OCI-LY1 (cell line): ENCODE measurements at regions not wholly inside any gene's neighbourhood (a gene's known extent, or its start where the extent isn't known, plus 50 kb on each side); places are given as distances from the start of the nearest gene placed in this dataset.

Experiments used
- H2AFZ ChIP-seq: fragments of 200-600 bp; sonication (generic), shearing (Covaris generic); 2 replicates; pipeline ENCODE4 v1.6.0; 2014; ENCODE audit warnings: antibody characterized with exemption, mild to moderate bottlenecking, low read length
- H3F3A ChIP-seq: fragments of 200-600 bp; sonication (generic), shearing (Covaris generic); 2 replicates; pipeline ENCODE4 v1.6.0; 2014; ENCODE audit warnings: mild to moderate bottlenecking, antibody characterized with exemption, low read length, moderate library complexity; ENCODE audit not compliant: insufficient read depth
- H3K27ac ChIP-seq: fragments of 200-600 bp; sonication (generic); 2 replicates; pipeline ENCODE4 v1.5.1; 2014; ENCODE audit warnings: low read length, mixed run types, mild to moderate bottlenecking, low read depth; ENCODE audit not compliant: poor library complexity, severe bottlenecking
- H3K27me3 ChIP-seq: fragments of 200-600 bp; sonication (generic); 2 replicates; pipeline ENCODE4 v1.6.0; 2014; ENCODE audit warnings: antibody characterized with exemption, mild to moderate bottlenecking, low read length, moderate library complexity; ENCODE audit not compliant: insufficient read depth
- H3K36me3 ChIP-seq: fragments of 200-600 bp; sonication (generic); 2 replicates; pipeline ENCODE4 v1.6.1; 2014; ENCODE audit warnings: mild to moderate bottlenecking, antibody characterized with exemption, low read length, moderate library complexity, mixed read lengths; ENCODE audit not compliant: insufficient read depth
- H3K4me1 ChIP-seq: fragments of 200-600 bp; sonication (generic); 2 replicates; pipeline ENCODE4 v1.5.1; 2014; ENCODE audit warnings: mild to moderate bottlenecking, low read length, moderate library complexity; ENCODE audit not compliant: insufficient read depth, severe bottlenecking
- H3K4me2 ChIP-seq: fragments of 200-600 bp; sonication (generic), shearing (Covaris generic); 2 replicates; pipeline ENCODE4 v1.6.1; 2014; ENCODE audit warnings: low read length
- H3K4me3 ChIP-seq: fragments of 200-600 bp; sonication (generic); 2 replicates; pipeline ENCODE4 v1.5.1; 2014; ENCODE audit warnings: low read length, low read depth, mild to moderate bottlenecking, mixed read lengths; ENCODE audit not compliant: poor library complexity, severe bottlenecking
- H3K79me2 ChIP-seq: fragments of 200-600 bp; shearing (Covaris generic); 2 replicates; pipeline ENCODE4 v1.6.1; 2016; ENCODE audit warnings: mixed run types, low read length, mixed read lengths; ENCODE audit not compliant: insufficient read depth
- H3K9ac ChIP-seq: fragments of 200-600 bp; sonication (generic), shearing (Covaris generic); 2 replicates; pipeline ENCODE4 v1.6.1; 2014; ENCODE audit warnings: mild to moderate bottlenecking, low read length, mixed read lengths
- H3K9me2 ChIP-seq: fragments of 200-600 bp; sonication (generic), shearing (Covaris generic); 2 replicates; pipeline ENCODE4 v1.6.1; 2014; ENCODE audit warnings: low read depth, mild to moderate bottlenecking, low read length, mixed read lengths
- H3K9me3 ChIP-seq: fragments of 200-600 bp; shearing (Covaris generic); 2 replicates; pipeline ENCODE4 v1.6.1; 2014; ENCODE audit warnings: low read length, mixed read lengths
- H4K20me1 ChIP-seq: fragments of 200-600 bp; sonication (generic), shearing (Covaris generic); 2 replicates; pipeline ENCODE4 v1.6.0; 2016; ENCODE audit warnings: mild to moderate bottlenecking, low read length; ENCODE audit not compliant: insufficient read depth
- CTCF ChIP-seq: fragments of 200-600 bp; sonication (generic), shearing (Covaris generic); IDR thresholded peaks from 2 replicates; pipeline ENCODE4 v1.5.1; 2017; ENCODE audit warnings: mild to moderate bottlenecking, antibody characterized with exemption, low read length, moderate library complexity, mixed read lengths
- EZH2 ChIP-seq: fragments of 200-600 bp; sonication (generic), shearing (Covaris generic); IDR thresholded peaks from 2 replicates; pipeline ENCODE4 v1.8.0; 2017; ENCODE audit warnings: borderline replicate concordance, mixed run types, mild to moderate bottlenecking, antibody characterized with exemption, low read length, moderate library complexity, mixed read lengths

GRCh38 chr13:112140366-112140765 is 73.4 kb downstream of the SOX1 start:
- Histone ChIP-seq H3F3A (no peaks in the 10 kb centered on the region), H4K20me1 (no peaks in the 10 kb centered on the region), H3K9ac (no peak overlapping the region), H3K9me2 (no peaks in the 10 kb centered on the region), H3K79me2 (no peaks in the 10 kb centered on the region), H3K9me3 (no peaks in the 10 kb centered on the region), H3K36me3 (no peaks in the 10 kb centered on the region), H2AFZ (no peak overlapping the region), H3K4me1 (no peaks in the 10 kb centered on the region), H3K4me2 (no peak overlapping the region), H3K4me3 (no peak overlapping the region), H3K27me3 (no peaks in the 10 kb centered on the region), H3K27ac (no peak overlapping the region)
- TF ChIP-seq CTCF = no peak
- no peak for TF ChIP-seq EZH2

GRCh38 chr13:112141643-112142400 is 74.9 kb downstream of the SOX1 start:
- Histone ChIP-seq H2AFZ (no peak overlapping the region), H3K79me2 (no peaks in the 10 kb centered on the region), H3K9me3 (no peaks in the 10 kb centered on the region), H4K20me1 (no peaks in the 10 kb centered on the region), H3K9ac (no peak overlapping the region), H3K27me3 (no peaks in the 10 kb centered on the region), H3K4me1 (no peaks in the 10 kb centered on the region), H3K4me2 (no peak overlapping the region), H3K27ac (no peak overlapping the region), H3K9me2 (no peaks in the 10 kb centered on the region), H3K36me3 (no peaks in the 10 kb centered on the region), H3F3A (no peaks in the 10 kb centered on the region), H3K4me3 (no peak overlapping the region)
- TF ChIP-seq EZH2 (no peak), CTCF (no peak)

- no peaks in the 10 kb centered on the region for H3F3A ChIP-seq
- no peak overlapping the region for H3K4me2 ChIP-seq
- H3K27ac ChIP-seq = no peak overlapping the region
- no peaks in the 10 kb centered on the region for H3K36me3 ChIP-seq
- no peaks in the 10 kb centered on the region for H3K9me3 ChIP-seq
- no peak overlapping the region for H3K9ac ChIP-seq
- H3K4me1 ChIP-seq = no peaks in the 10 kb centered on the region
- H3K9me2 ChIP-seq = no peaks in the 10 kb centered on the region
- TF ChIP-seq CTCF (no peak), EZH2 (no peak)
- H2AFZ ChIP-seq = no peak overlapping the region
- no peak overlapping the region for H3K4me3 ChIP-seq
- no peaks in the 10 kb centered on the region for H4K20me1 ChIP-seq
- H3K27me3 ChIP-seq = no peaks in the 10 kb centered on the region
- H3K79me2 ChIP-seq = no peaks in the 10 kb centered on the region
Measured at GRCh38 chr13:112142401-112142930, 75.5 kb downstream of the SOX1 start.
